ENCODE measurements at regions not wholly inside any gene's neighbourhood (a gene's known extent, or its start where the extent isn't known, plus 50 kb on each side); places are given as distances from the start of the nearest gene placed in this dataset.

DNA sequence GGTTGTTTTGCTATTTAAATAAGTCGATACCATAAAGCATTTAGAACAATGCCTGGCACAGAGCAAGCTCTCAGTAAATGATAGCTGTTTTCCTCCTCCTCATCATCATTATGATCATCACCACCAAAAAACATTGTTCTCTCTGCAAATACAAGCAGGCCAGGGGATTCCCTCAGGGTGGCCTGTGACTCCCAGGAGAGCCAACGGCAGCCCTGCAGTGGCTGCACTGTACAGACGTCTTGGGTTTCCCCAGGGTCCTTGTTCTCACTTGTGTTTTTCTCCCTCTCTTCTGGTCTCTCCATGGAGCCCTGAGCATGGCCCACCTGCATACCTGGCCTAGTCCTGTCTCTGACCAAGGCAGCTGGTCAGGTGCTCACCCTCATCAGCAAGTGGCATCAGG, 290.9 kb upstream of the PWP1 start:
- no peak overlapping the region for H3K9ac ChIP-seq (ENCODE audit: insufficient read depth, low read length)

DNA sequence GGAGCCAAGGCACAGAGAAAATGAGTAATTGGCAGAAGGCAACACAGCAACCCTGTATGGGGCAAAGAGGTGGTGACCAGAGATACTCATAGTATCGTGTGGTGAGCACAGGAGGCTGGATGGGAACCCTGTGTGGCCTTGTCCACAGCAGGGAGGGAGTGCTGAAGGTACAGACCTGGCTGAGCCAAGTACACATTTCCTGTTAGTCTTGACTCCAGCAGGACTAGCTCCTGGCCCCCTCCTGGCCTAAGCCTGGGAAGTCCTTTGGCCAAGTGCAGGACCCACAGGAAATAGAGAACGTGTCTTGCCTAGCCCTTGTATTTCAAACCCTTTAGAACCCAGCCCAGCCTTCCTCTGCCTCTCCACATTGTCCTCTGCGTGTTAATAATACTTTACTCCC, 289.8 kb upstream of the PWP1 start:
- no peak for DNase-seq (ENCODE audit: low read depth in 2 of 2)
- Histone ChIP-seq H3K79me2 (ENCODE audit: control insufficient read depth, insufficient read depth, low read length) (no peaks in the 10 kb centered on the region), H3K27me3 (ENCODE audit: control insufficient read depth, insufficient read depth, low read length) (no peaks in the 10 kb centered on the region), H3K4me3 (replicated peaks in 1 of 4; ENCODE audit: control extremely low read depth in 1 of 4, insufficient read depth in 1 of 4, low read depth in 3 of 4, low read length in 4 of 4) (no peak overlapping the region), H3K9me3 (ENCODE audit: control insufficient read depth, insufficient read depth, low read depth, low read length) (no peaks in the 10 kb centered on the region), H4K20me1 (ENCODE audit: control insufficient read depth, extremely low read depth, insufficient read depth, low read length) (no peaks in the 10 kb centered on the region), H3K9ac (ENCODE audit: insufficient read depth, low read length) (no peak overlapping the region), H3K4me2 (ENCODE audit: extremely low read depth, insufficient read depth, low read length) (no peak overlapping the region), H3K36me3 (ENCODE audit: control insufficient read depth, insufficient read depth, low read length) (no peaks in the 10 kb centered on the region), H3K4me1 (ENCODE audit: control insufficient read depth, extremely low read depth, insufficient read depth, low read length) (no peaks in the 10 kb centered on the region), H3K27ac (ENCODE audit: insufficient read depth, low read length) (no peak overlapping the region), H2AFZ (ENCODE audit: low read length) (no peak overlapping the region)
- no peak for TF ChIP-seq EZH2 (IDR thresholded peaks at IDR 0.05; ENCODE audit: low read length, missing control alignments)
- no peak for TF ChIP-seq CTCF (conservative IDR thresholded peaks at IDR 0.05 in 1 of 2, IDR thresholded peaks at IDR 0.05 in 1 of 2; ENCODE audit: low read depth in 1 of 2, low read length in 2 of 2)

More for the DNA sequence above, 290.9 kb upstream of the PWP1 start:
- no peak overlapping the region for H2AFZ ChIP-seq (ENCODE audit: low read length)
- H4K20me1 ChIP-seq (ENCODE audit: control insufficient read depth, extremely low read depth, insufficient read depth, low read length) = no peaks in the 10 kb centered on the region
- H3K9me3 ChIP-seq (ENCODE audit: control insufficient read depth, insufficient read depth, low read depth, low read length) = no peaks in the 10 kb centered on the region
- no peak overlapping the region for H3K4me3 ChIP-seq (replicated peaks in 1 of 4; ENCODE audit: control extremely low read depth in 1 of 4, insufficient read depth in 1 of 4, low read depth in 3 of 4, low read length in 4 of 4)
- no peaks in the 10 kb centered on the region for H3K27me3 ChIP-seq (ENCODE audit: control insufficient read depth, insufficient read depth, low read length)
- no peak for DNase-seq (ENCODE audit: low read depth in 2 of 2)
- H3K4me2 ChIP-seq (ENCODE audit: extremely low read depth, insufficient read depth, low read length) = no peak overlapping the region
- H3K27ac ChIP-seq (ENCODE audit: insufficient read depth, low read length) = no peak overlapping the region
- TF ChIP-seq EZH2 (IDR thresholded peaks at IDR 0.05; ENCODE audit: low read length, missing control alignments) (no peak), CTCF (conservative IDR thresholded peaks at IDR 0.05 in 1 of 2, IDR thresholded peaks at IDR 0.05 in 1 of 2; ENCODE audit: low read depth in 1 of 2, low read length in 2 of 2) (no peak)
- no peaks in the 10 kb centered on the region for H3K36me3 ChIP-seq (ENCODE audit: control insufficient read depth, insufficient read depth, low read length)
- H3K79me2 ChIP-seq (ENCODE audit: control insufficient read depth, insufficient read depth, low read length) = no peaks in the 10 kb centered on the region
- H3K4me1 ChIP-seq (ENCODE audit: control insufficient read depth, extremely low read depth, insufficient read depth, low read length) = no peaks in the 10 kb centered on the region

DNA sequence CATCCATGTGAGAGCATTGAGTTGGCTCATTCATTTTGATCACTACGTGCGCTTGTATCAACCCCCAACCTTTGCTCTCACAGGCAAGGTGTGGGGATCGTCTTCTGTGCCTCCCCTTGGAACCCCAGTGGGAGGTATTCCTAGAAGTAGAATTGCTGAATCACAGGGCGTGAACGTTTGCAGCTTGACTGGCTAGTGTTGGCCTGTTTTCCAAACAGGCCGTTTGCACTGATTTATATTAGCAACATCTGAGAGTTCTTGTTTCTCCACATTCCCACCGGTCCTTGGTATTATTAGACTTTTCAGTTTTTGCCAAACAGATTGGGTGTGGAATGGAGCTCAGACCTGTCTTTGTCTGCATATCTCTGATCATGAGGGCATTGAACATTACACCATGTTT, 288.6 kb upstream of the PWP1 start:
- no peaks in the 10 kb centered on the region for H3K79me2 ChIP-seq (ENCODE audit: control insufficient read depth, insufficient read depth, low read length)
- no peak overlapping the region for H3K4me3 ChIP-seq (replicated peaks in 1 of 4; ENCODE audit: control extremely low read depth in 1 of 4, insufficient read depth in 1 of 4, low read depth in 3 of 4, low read length in 4 of 4)
- no peak overlapping the region for H3K27ac ChIP-seq (ENCODE audit: insufficient read depth, low read length)
- H3K27me3 ChIP-seq (ENCODE audit: control insufficient read depth, insufficient read depth, low read length) = no peaks in the 10 kb centered on the region
- H4K20me1 ChIP-seq (ENCODE audit: control insufficient read depth, extremely low read depth, insufficient read depth, low read length) = no peaks in the 10 kb centered on the region
- H3K36me3 ChIP-seq (ENCODE audit: control insufficient read depth, insufficient read depth, low read length) = no peaks in the 10 kb centered on the region
- H3K4me2 ChIP-seq (ENCODE audit: extremely low read depth, insufficient read depth, low read length) = no peak overlapping the region
- TF ChIP-seq EZH2 (IDR thresholded peaks at IDR 0.05; ENCODE audit: low read length, missing control alignments) (no peak), CTCF (conservative IDR thresholded peaks at IDR 0.05 in 1 of 2, IDR thresholded peaks at IDR 0.05 in 1 of 2; ENCODE audit: low read depth in 1 of 2, low read length in 2 of 2) (no peak)
- H3K9me3 ChIP-seq (ENCODE audit: control insufficient read depth, insufficient read depth, low read depth, low read length) = no peaks in the 10 kb centered on the region
- H3K9ac ChIP-seq (ENCODE audit: insufficient read depth, low read length) = no peak overlapping the region
- H3K4me1 ChIP-seq (ENCODE audit: control insufficient read depth, extremely low read depth, insufficient read depth, low read length) = no peaks in the 10 kb centered on the region
- H2AFZ ChIP-seq (ENCODE audit: low read length) = no peak overlapping the region
- DNase-seq (ENCODE audit: low read depth in 2 of 2) = no peak

All from fibroblast of lung (primary cell).